ENCODE measurements at regions not wholly inside any gene's neighbourhood (a gene's known extent, or its start where the extent isn't known, plus 50 kb on each side); places are given as distances from the start of the nearest gene placed in this dataset.

DNA sequence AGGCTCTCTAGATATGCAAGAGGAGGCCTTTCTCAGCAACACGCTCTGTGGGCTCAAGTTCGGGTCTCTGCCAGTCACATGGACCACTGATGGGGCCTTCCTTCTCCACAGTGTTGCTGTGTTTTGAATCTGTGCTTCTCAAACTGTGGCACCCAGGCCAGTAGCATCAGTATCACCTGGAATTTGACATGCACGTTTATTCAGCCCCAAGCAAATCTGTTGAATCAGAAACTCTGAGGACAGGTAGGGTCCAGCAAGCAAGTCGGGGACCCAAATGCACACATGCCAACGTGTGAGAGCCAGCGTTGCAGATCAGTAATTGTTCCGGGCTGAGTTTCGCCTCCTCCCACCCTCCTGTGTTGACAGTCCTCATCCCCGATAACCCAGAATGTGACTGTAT lies 502.6 kb downstream of the IRX1 start:
- DNase-seq (ENCODE audit: low read depth in 4 of 4, low spot score in 3 of 4) = no peak

DNA sequence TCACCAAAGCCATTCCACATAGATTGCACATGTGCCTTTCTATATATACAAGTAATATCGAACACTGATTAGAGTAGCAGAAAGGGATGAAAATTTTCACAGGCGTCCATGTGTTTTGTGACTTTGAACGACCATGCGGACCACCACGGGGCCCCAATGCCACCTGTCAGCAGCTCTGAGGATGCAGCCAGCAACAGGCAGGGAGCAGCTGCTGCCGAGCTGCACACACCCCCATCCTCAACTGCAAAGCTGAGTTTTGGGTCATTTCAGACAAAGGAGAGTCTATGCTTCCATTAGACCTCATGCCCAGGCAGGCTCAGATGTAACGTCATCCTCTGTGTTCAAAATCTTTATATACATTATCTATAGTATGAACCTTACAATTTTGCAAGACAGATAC lies 503.8 kb downstream of the IRX1 start:
- no peak for DNase-seq (ENCODE audit: low read depth in 4 of 4, low spot score in 3 of 4)

DNA sequence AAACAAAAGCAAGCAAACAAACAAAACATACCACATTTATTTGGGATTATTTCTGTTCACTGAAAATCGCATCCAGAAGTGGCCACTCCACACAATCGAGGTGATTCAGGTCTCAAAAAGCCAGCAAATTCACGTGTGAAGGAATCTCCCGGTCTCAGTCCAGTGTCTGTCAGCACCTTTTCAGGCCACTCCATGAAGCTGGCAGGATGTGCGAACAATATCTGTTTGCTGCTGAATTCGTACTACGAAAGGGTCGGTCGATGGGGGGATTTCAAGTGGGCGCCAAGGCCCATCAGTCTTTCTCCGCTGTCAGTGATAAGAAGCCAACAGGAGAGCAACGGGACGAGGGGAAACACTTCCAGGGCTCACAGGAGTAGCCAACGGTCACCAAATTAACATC lies 505.1 kb downstream of the IRX1 start:
- DNase-seq (ENCODE audit: low read depth in 4 of 4, low spot score in 3 of 4) = no peak

DNA sequence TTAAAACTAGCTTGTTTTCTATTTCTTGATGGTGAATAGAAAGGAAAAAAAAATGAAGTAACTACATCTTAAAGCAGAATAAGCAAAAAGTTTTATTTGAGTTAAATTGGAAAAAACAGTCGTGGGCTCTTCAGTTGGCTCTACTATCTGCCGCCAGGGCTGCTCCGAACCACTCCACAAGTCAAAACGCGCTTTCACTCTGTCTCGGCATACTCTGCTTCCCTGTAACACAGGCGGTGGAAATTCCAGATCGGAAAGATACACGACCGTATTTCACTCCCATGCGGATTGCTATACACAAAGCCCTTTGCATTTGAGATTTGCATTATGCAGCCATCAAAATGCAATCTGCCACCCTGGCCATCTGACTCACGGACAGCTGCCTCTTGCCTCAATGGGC lies 505.6 kb downstream of the IRX1 start:
- no peak for DNase-seq (ENCODE audit: low read depth in 4 of 4, low spot score in 3 of 4)

DNA sequence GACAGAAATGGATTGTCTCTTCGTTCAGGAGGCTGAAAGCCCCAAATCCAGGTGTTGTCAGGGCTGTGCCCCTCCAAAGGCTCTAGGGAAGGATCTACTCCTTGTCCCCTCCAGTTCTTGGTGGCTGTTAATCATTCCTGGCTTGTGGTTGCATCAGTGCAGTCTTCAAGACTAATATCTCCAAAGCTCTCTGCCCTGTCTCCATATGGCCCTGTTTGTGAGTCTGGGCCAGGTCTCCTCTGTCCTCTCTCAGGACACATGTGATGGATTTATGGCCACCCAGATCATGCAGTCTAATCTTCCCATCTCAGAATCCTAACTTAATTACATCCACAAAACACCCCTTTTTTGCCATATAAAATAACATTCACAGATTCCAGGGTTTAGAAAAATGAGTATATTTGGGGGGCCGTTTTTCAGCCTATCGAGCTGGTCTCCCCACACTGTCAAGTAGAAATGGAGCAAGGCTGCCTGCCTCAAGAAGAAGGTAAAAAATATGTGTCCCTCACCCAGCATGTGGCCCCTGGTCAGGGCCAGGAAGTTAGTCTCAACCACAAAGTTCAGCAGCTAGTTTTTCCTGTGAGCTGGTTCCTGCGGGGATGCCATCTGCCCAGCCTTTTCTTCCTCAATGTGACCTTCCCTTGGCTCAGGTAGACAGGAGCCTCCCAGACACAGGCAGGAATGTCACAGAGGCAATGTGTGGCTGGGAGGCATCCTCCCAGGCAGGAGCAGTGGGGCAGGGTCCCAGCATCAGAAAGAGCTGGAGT lies 509.4 kb downstream of the IRX1 start:
- DNase-seq (ENCODE audit: low read depth in 4 of 4, low spot score in 3 of 4) = no peak

DNA sequence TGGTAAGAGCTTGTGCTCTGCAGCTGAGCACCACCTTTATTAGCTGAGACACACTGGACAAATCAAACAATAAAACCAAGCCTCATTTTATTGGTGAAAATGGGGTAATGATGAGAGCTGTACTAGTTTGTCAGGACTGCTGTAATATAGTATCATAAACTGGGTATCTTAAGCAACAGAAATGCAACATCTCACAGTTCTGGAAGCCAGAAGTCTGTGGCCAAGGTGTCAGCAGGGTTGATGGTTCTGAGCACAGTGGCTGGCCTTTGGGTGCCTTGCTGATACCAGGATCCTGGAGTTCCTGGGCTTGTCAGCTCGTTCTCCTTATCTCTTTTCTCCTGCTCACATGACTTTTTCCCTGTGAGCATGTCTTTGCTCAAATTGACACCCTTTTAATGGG lies 513.1 kb downstream of the IRX1 start:
- no peak for DNase-seq (ENCODE audit: low read depth in 4 of 4, low spot score in 3 of 4)

DNA sequence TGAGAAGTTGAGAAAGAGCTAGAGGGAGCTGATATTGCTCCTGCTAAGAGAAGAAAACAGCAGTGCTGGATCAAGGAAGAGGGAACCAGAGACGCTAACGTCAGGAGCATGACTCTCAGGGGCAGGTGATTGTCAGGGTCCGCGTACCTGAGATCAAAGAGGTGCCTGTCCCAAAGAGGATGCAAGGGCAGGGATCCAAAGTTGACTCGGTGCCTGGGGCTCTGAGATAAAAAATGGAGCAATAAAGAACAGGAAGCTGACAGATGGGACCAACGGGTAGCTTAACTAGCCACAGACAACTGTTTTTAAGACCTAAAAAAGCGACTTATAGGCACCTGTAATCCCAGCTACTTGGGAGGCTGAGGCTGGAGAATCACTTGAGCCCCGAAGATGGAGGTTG lies 517.8 kb downstream of the IRX1 start:
- no peak for DNase-seq (ENCODE audit: low read depth in 4 of 4, low spot score in 3 of 4)

DNA sequence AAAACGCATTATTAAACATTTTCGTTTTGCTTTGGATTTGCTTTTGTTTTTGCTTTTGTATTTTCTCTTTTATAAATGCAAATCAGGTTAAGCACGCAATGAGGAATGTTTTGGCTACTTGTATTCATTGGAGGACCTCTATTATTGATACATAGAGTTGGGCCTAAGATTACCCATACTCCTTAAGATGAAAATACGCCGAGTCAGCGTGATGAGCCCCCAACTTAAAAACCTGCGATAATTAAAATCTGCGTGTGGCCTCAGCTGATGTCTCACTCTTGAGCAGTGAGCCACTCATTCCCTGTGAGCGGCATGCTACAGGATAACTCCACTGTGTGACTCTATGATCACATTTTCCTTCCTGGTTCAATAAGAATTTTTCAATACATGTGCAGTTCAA lies 518.3 kb downstream of the IRX1 start:
- DNase-seq (ENCODE audit: low read depth in 4 of 4, low spot score in 3 of 4) = no peak

DNA sequence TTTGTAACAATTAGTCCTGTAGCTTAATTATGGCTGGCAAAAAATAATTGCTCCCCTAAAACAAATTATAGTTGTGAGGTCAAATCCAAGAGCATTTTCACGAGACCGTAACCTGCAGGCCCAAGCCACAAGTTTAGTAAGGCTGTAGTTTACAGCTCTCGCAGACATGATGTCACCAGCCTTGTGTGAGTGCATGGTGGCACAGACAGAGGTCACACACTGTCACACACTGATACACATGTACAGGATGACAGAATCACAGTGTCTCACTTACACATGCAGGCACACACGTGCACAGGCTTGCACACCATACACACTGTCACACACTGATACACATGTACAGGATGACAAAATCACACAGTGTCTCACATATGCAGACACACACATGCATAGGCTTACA lies 518.8 kb downstream of the IRX1 start:
- no peak for DNase-seq (ENCODE audit: low read depth in 4 of 4, low spot score in 3 of 4)

DNA sequence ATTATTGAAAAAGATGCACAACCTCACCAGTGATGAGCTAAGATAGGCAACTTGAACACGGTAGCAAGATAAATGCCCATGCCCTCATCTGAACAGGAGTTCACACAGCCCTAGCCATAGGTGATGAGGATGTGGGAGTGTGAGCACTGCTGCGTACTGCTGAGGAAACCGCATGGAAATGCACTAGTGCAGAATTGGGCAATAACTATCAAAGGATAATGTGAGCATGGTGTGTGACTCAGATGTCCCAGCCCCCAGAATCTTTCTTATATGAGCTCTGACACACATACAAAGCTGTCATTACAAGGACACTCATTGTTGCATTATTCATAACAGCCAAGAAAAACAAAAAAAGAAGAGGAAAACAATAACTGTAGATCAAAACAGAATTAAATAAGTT lies 521.2 kb downstream of the IRX1 start:
- DNase-seq (ENCODE audit: low read depth in 4 of 4, low spot score in 3 of 4) = no peak

DNA sequence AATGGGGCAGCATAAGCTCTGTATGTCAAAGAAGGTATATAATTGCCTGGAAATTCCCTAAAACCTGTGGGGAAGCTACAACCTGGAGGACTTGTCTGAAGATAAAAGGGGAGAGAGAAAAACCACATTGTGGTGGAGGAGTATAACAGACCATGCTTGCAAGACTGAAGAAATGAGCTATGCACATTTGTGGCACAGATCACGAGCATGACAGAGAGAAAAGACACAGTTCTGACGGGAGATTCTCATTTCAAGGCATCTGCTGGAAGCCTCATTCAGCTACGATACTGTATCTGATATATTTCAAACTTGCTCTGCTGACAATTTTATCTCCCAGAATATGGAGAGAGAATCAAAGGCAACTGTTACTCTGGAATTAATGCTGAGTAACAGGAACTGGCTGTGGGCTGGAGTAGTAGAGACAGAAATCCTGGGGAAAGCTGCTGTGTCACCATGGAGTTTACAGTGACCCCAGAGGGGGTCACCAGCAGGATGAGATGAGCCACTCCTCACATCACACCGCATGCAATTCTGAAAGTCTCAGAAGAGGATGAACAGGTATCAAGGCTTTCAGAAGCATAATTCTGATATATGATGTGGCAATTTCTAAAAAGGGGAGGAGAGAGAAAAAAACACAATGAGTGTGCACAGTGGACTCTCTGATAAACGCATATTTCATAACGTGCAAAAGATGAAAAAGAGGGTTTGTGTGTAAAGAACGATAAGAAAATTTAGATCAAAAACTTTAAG lies 528.8 kb downstream of the IRX1 start:
- DNase-seq (ENCODE audit: low read depth in 4 of 4, low spot score in 3 of 4) = no peak

DNA sequence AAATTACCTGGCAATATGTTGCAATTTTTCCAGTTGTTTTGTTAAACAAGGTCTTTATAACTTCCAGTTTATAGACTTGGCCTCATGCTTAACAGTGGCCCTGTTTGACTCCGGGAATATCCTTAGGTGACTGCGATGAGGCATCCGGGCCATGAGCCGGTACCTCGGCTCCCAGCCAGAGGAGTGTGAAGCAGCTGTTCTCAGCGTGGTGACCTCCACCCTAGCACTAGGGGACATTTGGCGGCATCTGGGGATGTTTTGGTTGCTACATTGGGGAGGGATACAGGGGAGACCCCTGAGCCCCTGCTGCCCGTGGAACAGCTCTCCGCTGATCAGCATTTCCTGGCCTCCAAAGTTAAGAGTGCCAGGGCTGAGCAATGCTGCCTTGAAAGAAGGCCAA lies 533.4 kb downstream of the IRX1 start:
- DNase-seq (ENCODE audit: low read depth in 4 of 4, low spot score in 3 of 4) = no peak

DNA sequence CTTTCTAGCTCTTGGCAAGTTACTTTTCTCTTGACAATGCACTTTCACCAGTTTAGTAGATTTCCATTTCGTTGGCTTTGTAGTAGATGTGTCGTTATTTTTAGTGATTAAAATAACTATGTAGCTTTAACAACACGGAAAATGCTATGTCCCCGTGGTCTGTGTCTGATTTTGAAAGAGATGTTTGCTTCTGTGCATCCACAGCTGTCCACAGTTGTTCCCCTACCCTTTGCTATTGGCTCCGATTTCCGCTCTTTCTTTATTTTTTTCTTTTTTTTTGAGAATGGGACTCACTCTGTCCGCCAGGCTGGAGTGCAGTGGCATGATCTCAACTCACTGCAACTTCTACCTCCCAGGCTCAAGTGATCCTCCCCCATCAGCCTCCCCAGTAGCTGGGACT lies 533.9 kb downstream of the IRX1 start:
- no peak for DNase-seq (ENCODE audit: low read depth in 4 of 4, low spot score in 3 of 4)

DNA sequence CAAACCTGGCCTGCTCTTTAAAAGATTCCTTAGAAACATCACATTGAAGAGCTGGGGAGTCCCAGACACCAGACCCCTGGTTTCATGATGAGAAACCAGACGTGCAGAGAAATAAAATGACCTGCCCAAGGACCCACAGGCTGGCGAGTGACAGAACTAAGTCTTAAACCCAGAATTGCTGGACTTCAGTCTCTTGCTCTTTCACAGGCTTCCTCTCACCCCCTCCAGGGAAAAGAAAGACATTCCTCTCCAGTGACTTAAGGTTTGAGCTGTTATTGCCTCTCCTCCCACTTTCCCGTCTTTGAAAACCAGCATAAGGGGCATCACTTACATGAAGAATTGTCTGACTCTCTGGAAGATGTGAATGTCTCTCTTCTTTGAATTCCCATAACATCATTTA lies 535.2 kb downstream of the IRX1 start:
- no peak for DNase-seq (ENCODE audit: low read depth in 4 of 4, low spot score in 3 of 4)

DNA sequence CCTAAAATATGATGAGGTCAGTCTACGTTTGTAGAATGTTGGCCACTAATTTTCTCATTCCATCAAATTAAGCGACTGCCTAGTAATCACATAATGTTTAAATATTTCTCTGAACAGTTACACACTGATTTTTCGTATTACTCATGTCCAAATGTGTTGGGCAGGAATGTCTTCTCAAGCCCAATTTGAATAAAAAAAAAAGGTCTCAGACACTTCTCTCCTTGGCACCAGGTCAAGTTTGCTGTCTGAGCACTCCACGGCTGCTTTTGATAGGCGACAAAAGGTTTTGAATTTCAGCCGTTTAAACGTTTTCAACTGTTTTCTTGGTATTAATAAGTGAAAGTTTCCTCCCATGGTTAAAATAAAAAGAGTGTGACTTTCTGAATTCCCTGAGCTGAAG lies 542.1 kb downstream of the IRX1 start:
- no peak for DNase-seq (ENCODE audit: low read depth in 4 of 4, low spot score in 3 of 4)

DNA sequence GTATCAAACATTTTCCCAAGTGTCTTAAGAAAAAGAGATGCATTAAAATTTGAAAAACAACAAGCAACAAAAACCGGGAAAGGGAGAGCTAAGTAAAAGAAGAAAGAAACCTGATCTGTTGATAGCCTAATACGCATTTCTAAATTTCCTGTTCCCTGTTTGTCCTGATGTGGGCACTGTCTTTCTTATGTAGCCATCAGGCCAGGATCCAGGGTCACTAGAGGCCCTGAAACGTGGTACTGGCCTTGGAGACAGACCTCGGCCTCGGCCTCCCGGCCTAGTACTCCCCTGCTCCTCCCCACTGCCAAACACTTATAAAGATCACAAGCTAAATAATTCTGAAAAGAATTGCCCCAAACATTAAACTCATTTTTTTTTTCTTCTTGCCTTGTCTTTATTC lies 547.2 kb downstream of the IRX1 start:
- DNase-seq (ENCODE audit: low read depth in 4 of 4, low spot score in 3 of 4) = no peak

DNA sequence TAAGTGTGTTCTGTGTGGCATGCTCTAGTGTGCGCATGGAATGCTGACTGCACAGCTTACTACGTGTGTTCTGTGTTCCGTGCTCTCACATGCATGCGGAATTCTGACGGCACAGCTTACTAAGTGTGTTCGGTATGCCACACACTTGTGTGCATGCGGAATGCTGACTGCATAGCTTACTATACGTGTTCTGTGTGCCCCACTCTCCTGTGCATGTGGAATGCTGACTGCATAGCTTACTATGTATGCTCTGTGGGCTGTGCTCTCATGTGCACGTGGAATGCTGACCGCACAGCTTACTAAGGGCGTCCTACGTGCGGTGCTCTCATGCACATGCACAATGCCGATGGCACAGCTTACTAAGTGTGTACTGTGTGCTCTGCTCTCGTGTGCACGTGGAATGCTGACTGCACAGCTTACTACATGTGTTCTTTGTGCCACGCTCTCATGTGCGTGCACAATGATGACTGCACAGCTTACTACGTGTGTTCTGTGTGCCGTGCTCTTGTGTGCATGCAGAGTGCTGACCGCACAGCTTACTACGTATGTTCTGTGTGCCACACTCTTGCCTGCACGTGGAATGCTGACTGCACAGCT lies 548.9 kb downstream of the IRX1 start:
- no peak for DNase-seq (ENCODE audit: low read depth in 4 of 4, low spot score in 3 of 4)

DNA sequence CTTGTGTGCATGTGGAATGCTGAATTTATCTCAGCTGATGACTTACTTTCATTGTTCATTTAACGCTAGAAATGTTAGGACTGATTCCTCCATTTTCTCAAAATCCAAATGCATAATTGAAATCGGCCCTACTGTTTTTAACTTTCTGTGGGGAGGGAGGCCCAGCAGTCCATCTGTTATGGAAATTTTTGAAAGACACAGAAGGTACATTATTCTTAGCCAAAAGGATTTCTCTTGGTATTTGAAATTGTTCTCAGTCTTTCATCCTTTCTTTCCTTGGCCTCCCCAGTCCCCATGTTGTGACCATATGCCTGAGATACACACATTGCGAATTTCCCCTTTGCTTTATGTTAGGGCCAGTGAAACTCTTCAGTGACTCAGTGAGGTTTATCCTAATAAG lies 549.9 kb downstream of the IRX1 start:
- no peak for DNase-seq (ENCODE audit: low read depth in 4 of 4, low spot score in 3 of 4)

DNA sequence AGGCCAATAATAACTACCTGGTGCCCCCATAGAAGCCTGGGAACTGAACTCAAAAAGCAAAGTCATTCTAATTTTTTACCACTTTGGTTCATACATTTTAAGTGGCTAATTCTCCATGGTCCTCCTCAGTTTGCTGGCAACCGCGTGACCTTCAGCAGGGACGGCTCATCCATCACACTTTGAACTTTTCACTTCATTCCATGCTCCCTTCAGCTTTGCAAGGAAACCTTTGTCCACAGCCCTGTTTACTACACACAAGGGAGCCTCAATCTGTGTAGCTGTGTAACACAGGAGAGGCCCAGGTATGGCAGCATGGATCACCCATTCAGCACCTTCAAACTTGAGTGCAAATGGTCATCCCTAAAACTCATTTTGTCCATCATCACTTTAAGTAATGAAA lies 552.4 kb downstream of the IRX1 start:
- no peak for DNase-seq (ENCODE audit: low read depth in 4 of 4, low spot score in 3 of 4)

DNA sequence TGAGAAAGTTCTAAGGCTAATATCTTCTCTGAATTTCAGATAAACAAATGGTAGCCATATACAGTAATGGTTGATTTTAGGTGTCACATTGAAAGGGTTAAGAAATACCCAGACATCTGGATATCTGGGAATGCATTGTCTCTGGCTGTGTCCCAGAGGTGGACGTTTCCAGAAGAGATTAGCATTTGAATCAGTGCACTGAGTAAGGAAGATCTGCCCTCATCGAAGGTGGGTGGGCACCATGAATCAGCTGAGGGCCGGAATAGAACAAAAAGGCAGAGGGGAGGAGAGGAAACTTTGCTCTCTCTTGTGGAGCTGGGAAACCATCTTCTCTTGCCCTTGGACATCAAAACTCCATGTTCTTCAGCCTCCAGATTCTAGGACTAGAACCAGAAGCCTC lies 554.4 kb downstream of the IRX1 start:
- DNase-seq (ENCODE audit: low read depth in 4 of 4, low spot score in 3 of 4) = no peak

DNA sequence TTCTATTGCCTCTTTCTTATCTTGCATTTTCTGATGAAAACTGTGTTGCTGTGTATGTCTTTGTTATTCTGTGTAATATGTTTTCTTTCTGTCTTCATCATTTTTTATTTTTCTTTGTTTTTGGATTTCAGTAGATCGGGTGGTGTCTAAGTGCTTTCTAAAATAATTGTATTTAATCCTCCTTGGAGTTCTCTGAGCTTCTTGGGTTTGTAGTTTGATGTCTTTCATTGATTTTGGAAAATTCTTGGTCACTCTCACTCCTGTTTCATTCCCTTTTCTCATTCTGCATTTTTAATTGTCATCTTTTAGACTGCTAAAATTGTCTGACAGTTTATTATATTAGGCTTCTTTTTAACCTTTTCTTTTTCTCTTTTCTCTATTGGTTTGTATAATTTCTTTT lies 560.5 kb downstream of the IRX1 start:
- no peak for DNase-seq (ENCODE audit: low read depth in 4 of 4, low spot score in 3 of 4)

DNA sequence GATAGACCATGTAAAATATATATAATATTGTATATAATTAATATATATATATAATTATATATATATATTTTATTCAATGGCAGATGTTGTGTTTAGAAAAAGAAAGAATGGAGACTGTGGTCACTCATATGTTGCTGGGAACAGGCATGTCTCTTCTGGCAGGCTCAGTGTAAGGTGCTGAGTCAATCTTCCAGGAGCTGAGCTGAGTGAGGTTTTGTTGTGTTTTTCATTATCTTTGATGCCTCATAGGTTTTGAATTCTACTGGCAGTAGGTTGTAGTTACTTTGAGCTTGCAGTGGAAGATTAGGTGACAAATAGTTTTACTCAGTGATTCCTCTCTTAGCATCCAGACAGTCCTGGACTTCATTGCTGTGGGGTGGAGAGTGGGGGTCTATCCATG lies 561.3 kb downstream of the IRX1 start:
- DNase-seq (ENCODE audit: low read depth in 4 of 4, low spot score in 3 of 4) = no peak
